NCI-H345 treated with DMSO at 0.1 percent for 48 hours (cell line): ENCODE measurements at regions not wholly inside any gene's neighbourhood (a gene's known extent, or its start where the extent isn't known, plus 50 kb on each side); places are given as distances from the start of the nearest gene placed in this dataset.
A peak's percentile ranks its signal among the peaks of the same experiment; 100 is the strongest.

Source experiments
- DNase-seq: peaks from one replicate; lab custom pipeline; 2025; ENCODE audit not compliant: unreplicated experiment; lab: John Stamatoyannopoulos, UW

GRCh38 chr5:18305288-18305924 lies 671.1 kb downstream of the TAF11L14 start:
- peak; percentile 42 for DNase-seq

GRCh38 chr5:18311266-18311665 lies 677.0 kb downstream of the TAF11L14 start:
- DNase-seq = no peak

- DNase-seq = no peak
These were observed 677.8 kb downstream of the TAF11L14 start for GRCh38 chr5:18312016-18312415.

GRCh38 chr5:18314192-18314778 lies 680.0 kb downstream of the TAF11L14 start:
- DNase-seq = peak; percentile 26

GRCh38 chr5:18321262-18321942 lies 687.1 kb downstream of the TAF11L14 start:
- no peak for DNase-seq

GRCh38 chr5:18323891-18324290 lies 689.6 kb downstream of the TAF11L14 start:
- DNase-seq = no peak

GRCh38 chr5:18325431-18325830 lies 691.2 kb downstream of the TAF11L14 start:
- DNase-seq = no peak

GRCh38 chr5:18329328-18329727 lies 695.1 kb downstream of the TAF11L14 start:
- no peak for DNase-seq

GRCh38 chr5:18333841-18334240 lies 699.6 kb downstream of the TAF11L14 start:
- DNase-seq = no peak

- DNase-seq = no peak
These were observed 700.7 kb downstream of the TAF11L14 start for GRCh38 chr5:18334949-18335348.

- DNase-seq = no peak
These were observed 720.6 kb downstream of the TAF11L14 start for GRCh38 chr5:18354828-18355227.

GRCh38 chr5:18357486-18357885 lies 723.2 kb downstream of the TAF11L14 start:
- no peak for DNase-seq

- DNase-seq = no peak
These were observed 732.0 kb downstream of the TAF11L14 start for GRCh38 chr5:18366234-18366633.

- DNase-seq = no peak
These were observed 736.3 kb downstream of the TAF11L14 start for GRCh38 chr5:18370531-18370930.

- DNase-seq = no peak
These were observed 741.4 kb downstream of the TAF11L14 start for GRCh38 chr5:18375641-18376040.

GRCh38 chr5:18378066-18378465 lies 743.8 kb downstream of the TAF11L14 start:
- no peak for DNase-seq

- no peak for DNase-seq
These were observed 744.9 kb downstream of the TAF11L14 start for GRCh38 chr5:18379189-18379588.

- no peak for DNase-seq
These were observed 746.6 kb downstream of the TAF11L14 start for GRCh38 chr5:18380729-18381362.

GRCh38 chr5:18393565-18394442 lies 759.5 kb downstream of the TAF11L14 start:
- DNase-seq = peak; percentile 39

GRCh38 chr5:18394443-18394804 lies 760.2 kb downstream of the TAF11L14 start:
- DNase-seq = no peak
